ENCODE measurements at regions not wholly inside any gene's neighbourhood (a gene's known extent, or its start where the extent isn't known, plus 50 kb on each side); places are given as distances from the start of the nearest gene placed in this dataset.
A peak's percentile ranks its signal among the peaks of the same experiment; 100 is the strongest.
"Not testable (repeated sequence)": the region's sequence is repeated elsewhere in the genome, so short reads cannot be mapped to it uniquely, and the experiment has no call there.

GRCh38 chr9:115766370-115766955, 387.1 kb upstream of the PAPPA start:
- DNase-seq (ENCODE audit: low read depth): no peak

- no peak for DNase-seq (ENCODE audit: low read depth)
These were observed 383.1 kb upstream of the PAPPA start for GRCh38 chr9:115770521-115770920.

DNA sequence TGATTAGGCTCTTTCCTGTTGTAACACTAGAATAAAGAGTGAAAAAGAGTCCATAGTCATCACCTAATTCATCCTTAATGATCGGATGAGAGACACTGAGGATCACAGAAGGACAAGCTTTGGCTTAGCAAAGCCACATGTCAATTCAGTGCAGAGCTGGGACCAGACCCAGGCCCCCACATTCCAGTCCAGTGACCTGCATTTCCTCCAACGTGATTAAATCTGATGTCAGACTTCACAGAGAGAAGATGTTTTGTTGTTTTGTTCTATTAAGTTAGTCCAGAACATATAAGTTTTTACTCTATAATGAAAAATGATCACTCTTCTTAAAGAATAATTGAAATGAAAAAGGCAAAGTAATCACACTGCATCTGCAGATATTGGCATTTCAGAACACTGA, 377.9 kb upstream of the PAPPA start:
- DNase-seq (ENCODE audit: low read depth): no peak

- DNase-seq (ENCODE audit: low read depth): no peak
These were observed 376.0 kb upstream of the PAPPA start for GRCh38 chr9:115777610-115778009.

GRCh38 chr9:115781070-115781736, 372.4 kb upstream of the PAPPA start:
- no peak for DNase-seq (ENCODE audit: low read depth)

DNA sequence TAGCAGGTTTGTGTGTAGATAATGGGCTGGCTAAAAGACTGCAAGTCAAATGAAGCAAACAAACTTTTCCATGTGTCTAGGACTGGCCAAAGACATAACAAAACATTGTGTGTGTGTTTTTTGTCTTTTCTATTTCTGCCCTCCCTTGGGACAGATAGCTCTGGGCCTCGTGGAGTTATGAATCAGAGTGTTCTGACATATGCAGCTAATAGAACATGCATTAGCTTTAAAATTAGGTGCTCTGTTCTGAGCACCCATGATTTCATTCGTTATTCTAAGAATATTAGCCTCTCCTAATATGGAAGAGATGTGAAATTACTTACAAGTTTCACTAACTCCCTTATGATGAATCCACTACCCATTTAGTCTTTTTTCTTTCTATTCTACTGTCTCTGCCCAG, 367.3 kb upstream of the PAPPA start:
- DNase-seq (ENCODE audit: low read depth): peak; percentile 49

DNA sequence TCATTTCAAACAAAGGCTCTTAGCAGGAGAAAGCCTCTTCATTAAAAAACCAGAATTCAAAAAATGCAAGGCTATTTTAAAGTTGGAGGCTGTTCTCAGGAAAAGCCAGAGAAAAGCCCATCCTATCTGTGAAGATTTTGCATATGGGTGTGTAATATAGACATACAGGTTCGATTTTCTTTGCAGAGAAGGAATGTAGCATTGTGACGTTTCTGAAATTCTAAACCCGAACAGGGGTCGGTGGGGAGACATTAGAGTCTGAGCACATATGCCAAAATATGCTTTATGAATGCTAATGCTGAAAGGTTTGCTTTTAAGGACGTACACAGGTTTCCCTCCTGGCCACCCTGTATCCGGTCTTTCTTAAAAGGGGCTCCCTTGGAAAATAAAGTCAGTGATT, 363.1 kb upstream of the PAPPA start:
- no peak for DNase-seq (ENCODE audit: low read depth)

DNA sequence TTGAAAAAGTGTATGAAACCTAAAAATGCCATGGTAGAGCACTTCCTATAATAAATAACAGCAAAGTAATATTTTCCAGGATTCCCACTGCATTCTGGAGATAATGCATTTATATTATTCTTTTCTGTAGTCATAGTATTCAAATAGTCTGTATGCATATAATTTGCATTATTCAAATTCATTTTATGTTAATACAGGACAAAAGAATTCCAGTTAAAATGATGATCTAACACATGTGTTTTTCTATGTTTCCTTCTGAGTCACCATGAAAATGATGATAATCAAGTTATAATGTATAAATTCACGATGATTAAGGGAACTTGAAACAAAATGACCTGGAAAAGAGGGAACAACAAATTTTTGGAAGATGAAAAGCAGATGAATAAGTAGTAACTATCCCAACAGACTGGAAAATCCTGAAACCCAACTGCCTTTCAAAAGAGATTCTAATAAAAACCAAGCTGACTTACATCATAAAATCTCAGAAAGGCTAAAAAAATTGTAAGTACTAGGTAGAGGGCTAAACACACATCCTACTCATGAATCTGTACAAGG, 358.6 kb upstream of the PAPPA start:
- DNase-seq (ENCODE audit: low read depth): no peak

- peak; percentile 4 for DNase-seq (ENCODE audit: low read depth)
These were observed 353.9 kb upstream of the PAPPA start for GRCh38 chr9:115799734-115800133.

DNA sequence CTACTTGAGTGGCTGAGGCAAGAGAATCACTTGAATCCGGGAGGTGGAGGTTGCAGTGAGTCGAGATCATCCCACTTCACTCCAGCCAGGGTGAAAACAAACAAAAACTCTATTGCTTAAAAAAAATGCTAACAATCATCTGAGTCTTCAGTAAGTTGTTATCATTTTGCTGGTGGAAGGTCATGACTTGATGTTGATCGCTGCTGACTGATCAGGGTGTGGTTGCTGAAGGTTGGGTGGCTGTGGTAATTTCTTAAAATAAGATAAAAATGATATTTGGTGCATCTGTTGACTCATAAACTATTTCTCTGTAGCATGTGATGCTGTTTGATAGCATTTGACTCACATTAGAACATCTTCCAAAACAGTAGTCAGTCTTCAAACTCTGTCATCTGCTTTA, 349.4 kb upstream of the PAPPA start:
- peak; percentile 1 for DNase-seq (ENCODE audit: low read depth)

GRCh38 chr9:115808108-115808507, 345.5 kb upstream of the PAPPA start:
- DNase-seq (ENCODE audit: low read depth): no peak

DNA sequence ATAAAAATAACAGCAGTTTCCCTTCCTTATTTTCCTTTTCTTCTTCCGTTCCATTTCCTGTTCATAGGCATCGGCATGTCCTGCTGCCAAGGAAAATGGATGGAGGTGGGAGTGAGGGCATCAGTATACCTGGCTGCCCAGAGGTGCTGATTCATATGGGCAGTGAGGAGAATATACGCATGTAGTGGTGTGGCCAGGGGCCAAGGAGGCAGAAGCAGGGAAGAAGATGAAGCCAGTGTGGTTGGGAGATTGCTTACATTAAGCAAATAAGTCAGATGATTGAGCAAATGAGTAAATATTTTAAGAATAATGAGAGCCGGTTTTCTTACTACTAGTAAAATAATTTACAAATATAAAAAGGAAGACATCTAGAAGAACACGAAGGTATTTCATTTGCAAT, 344.9 kb upstream of the PAPPA start:
- DNase-seq (ENCODE audit: low read depth): no peak

- no peak for DNase-seq (ENCODE audit: low read depth)
These were observed 343.4 kb upstream of the PAPPA start for GRCh38 chr9:115810166-115810565.

DNA sequence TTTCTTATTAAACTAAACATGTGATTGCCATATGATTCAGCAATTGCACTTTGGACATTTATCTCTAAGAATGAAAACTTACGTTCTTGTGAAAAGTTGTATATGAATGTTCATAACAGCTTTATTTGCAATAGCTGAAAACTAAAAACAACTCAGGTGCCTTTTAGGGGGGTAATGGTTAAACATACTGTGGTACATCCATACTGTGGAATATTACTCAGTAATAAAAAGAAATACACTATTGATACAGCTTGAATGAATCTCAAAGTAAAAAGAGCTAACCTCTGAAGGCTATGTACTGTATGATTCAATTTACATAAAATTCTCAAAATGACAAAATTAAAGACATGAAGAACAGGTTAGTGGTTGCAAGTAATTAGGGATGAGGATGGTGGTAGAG, 339.5 kb upstream of the PAPPA start:
- DNase-seq (ENCODE audit: low read depth): no peak

DNA sequence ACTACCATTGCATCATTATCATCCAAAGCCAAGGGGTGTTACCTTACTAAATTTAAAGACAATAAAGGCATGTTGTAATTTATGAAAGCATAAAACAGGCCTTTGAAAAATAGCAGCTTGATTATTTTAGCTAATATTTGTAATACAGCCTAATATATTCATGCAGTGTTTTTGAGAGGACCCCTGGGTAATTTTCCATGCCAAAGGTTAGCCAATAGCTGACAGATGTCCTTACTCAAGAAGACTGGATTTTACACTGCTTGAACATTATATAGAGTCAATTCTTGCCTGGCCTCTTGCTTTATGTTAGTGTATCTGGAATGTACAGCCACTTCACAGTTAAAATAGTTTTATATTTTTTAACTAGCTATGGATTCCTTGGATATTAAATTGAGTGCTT, 337.8 kb upstream of the PAPPA start:
- no peak for DNase-seq (ENCODE audit: low read depth)

DNA sequence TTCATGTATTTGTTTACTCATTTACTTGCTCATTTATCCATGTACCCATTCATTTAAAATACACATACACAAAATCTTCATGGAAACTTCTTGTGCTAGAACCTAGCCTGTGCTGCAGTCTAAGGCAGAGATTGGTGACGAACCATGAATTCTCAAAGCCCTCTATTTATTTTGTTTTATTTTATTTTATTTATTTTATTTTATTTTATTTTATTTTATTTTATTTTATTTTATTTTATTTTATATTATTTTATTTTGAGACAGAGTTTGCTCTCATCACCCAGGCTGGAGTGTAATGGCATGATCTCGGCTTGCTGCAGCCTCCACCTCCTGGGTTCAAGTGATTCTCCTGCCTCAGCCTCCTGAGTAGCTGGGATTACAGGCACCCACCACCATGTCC, 334.9 kb upstream of the PAPPA start:
- not testable (repeated sequence) for DNase-seq (ENCODE audit: low read depth)

DNA sequence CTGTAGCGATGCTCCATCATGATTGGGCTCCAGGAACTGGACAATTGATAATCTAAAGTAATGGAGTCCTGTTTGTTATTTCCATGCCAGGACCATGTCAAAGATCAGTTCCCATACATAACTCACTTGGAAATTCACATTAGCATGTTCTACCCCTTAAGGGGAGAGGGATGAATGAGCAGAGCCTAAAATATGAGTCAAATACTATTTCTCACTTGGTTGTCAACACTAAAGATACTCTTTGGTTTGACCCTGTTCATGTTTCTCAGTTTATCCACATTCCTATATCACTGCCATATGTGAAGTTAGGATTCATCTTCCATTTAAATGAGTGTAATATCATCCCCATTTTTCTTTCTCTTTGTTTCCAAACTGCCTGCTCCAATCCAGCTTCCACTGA, 321.6 kb upstream of the PAPPA start:
- DNase-seq (ENCODE audit: low read depth): no peak

DNA sequence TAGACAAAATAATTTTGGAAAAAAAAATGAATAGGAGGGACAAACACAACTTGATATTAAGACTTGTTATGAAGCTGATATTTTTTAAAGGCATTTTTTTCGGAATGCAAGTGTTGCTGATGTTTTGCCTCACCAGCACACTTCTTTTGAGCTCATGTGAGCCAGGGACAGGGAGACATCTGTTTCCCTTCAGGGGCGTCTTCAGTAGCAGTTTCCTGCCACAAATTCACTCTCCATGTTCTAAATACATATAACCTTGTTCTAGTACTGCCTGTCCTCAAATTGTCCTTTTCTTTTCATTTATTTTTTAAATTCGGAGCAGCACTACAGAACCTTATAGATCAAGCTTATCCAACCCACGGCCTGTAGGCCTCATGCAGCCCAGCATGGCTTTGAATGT, 316.0 kb upstream of the PAPPA start:
- no peak for DNase-seq (ENCODE audit: low read depth)

DNA sequence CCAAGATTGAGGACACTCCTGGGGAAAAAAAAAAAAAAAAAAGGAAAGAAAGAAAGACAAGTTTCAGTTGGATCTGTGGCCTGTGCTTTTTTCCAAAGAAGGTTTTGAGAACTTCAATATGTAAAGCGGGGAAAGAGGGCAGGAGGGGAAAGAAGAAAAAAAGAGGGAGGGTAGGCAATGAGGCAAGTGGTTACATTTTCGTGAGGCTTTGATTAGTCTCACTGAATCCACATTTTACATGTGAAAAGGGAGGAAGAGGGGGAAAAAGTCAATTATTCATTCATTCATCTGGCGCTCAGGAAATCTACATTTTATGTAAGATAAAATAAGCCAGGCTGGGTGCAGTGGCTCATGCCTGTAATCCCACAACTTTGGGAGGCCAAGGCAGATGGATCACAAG, 315.2 kb upstream of the PAPPA start:
- no peak for DNase-seq (ENCODE audit: low read depth)

- not testable (repeated sequence) for DNase-seq (ENCODE audit: low read depth)
These were observed 309.2 kb upstream of the PAPPA start for GRCh38 chr9:115844433-115844832.

DNA sequence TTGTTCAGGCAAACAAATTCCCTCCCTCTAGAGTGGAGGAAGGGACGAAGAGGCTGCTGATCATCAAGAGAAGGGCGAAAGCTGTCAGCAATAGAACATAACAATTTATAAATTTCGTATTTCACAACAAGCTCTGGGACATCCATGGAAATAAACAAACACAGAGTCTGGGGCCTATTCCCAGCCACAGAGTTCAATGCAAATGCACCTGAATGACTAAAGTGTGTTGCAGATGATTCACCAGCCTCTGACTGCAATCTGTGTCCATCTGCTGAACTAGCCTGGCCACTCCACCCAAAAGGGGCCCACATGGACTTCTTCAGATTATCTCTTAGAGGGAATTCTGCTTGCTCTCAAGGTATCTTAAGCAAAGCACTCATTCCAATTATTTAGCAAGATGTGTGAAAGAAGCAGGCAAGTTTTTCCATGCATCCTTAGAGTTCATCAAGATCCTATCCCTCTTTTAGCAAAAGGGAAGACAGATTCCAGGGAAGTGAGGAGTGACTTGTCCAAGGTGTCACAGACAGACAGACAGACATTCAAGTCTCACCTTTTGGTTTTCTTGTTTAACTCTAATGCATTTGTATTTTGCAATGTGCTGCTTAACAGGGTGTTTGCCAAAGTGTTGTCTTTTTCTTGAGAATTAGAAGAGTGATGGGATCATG, 307.8 kb upstream of the PAPPA start:
- no peak for DNase-seq (ENCODE audit: low read depth)

GRCh38 chr9:115847216-115847615, 306.4 kb upstream of the PAPPA start:
- DNase-seq (ENCODE audit: low read depth): peak; percentile 30
